Nephron progenitor cell (in vitro differentiated cells): ENCODE measurements at regions not wholly inside any gene's neighbourhood (a gene's known extent, or its start where the extent isn't known, plus 50 kb on each side); places are given as distances from the start of the nearest gene placed in this dataset.

Experiments used
- DNase-seq: peaks from one replicate; pipeline ENCODE4 v3.0.0; 2021
- H3K27ac Mint-ChIP-seq: 2 replicates; pipeline ENCODE4 v1.8.0; 2021; ENCODE audit warnings: mild to moderate bottlenecking, moderate library complexity, mixed read lengths
- H3K27me3 Mint-ChIP-seq: 2 replicates; pipeline ENCODE4 v1.8.0; 2021; ENCODE audit warnings: mild to moderate bottlenecking, low read depth, mixed read lengths; ENCODE audit not compliant: poor library complexity
- H3K36me3 Mint-ChIP-seq: 2 replicates; pipeline ENCODE4 v1.8.0; 2021; ENCODE audit warnings: low read depth, mixed read lengths
- H3K4me1 Mint-ChIP-seq: 2 replicates; pipeline ENCODE4 v1.8.0; 2021; ENCODE audit warnings: mixed read lengths
- H3K4me3 Mint-ChIP-seq: 2 replicates; pipeline ENCODE4 v1.8.0; 2021; ENCODE audit warnings: mild to moderate bottlenecking, moderate library complexity, mixed read lengths
- H3K9me3 Mint-ChIP-seq: 2 replicates; pipeline ENCODE4 v1.8.0; 2021; ENCODE audit warnings: mild to moderate bottlenecking, moderate library complexity, mixed read lengths
- TF ChIP-seq, protein P1 (sequence below): fragments of 200-600 bp; sonication (generic); IDR thresholded peaks from 2 replicates; pipeline ENCODE4 v1.5.0; 2021; ENCODE audit warnings: antibody characterized with exemption

- Mint-ChIP-seq H3K36me3 (no peaks in the 10 kb centered on the region), H3K4me3 (no peak overlapping the region), H3K4me1 (peaks cover 5% of the 10 kb centered on the region), H3K27me3 (no peaks in the 10 kb centered on the region), H3K27ac (no peak overlapping the region), H3K9me3 (peaks cover 12% of the 10 kb centered on the region)
- TF ChIP-seq, protein P1, sequence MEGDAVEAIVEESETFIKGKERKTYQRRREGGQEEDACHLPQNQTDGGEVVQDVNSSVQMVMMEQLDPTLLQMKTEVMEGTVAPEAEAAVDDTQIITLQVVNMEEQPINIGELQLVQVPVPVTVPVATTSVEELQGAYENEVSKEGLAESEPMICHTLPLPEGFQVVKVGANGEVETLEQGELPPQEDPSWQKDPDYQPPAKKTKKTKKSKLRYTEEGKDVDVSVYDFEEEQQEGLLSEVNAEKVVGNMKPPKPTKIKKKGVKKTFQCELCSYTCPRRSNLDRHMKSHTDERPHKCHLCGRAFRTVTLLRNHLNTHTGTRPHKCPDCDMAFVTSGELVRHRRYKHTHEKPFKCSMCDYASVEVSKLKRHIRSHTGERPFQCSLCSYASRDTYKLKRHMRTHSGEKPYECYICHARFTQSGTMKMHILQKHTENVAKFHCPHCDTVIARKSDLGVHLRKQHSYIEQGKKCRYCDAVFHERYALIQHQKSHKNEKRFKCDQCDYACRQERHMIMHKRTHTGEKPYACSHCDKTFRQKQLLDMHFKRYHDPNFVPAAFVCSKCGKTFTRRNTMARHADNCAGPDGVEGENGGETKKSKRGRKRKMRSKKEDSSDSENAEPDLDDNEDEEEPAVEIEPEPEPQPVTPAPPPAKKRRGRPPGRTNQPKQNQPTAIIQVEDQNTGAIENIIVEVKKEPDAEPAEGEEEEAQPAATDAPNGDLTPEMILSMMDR, result no peak
- no peak for DNase-seq
These were observed 549.6 kb downstream of the HTR7 start for GRCh38 chr10:90308223-90308622.

DNA sequence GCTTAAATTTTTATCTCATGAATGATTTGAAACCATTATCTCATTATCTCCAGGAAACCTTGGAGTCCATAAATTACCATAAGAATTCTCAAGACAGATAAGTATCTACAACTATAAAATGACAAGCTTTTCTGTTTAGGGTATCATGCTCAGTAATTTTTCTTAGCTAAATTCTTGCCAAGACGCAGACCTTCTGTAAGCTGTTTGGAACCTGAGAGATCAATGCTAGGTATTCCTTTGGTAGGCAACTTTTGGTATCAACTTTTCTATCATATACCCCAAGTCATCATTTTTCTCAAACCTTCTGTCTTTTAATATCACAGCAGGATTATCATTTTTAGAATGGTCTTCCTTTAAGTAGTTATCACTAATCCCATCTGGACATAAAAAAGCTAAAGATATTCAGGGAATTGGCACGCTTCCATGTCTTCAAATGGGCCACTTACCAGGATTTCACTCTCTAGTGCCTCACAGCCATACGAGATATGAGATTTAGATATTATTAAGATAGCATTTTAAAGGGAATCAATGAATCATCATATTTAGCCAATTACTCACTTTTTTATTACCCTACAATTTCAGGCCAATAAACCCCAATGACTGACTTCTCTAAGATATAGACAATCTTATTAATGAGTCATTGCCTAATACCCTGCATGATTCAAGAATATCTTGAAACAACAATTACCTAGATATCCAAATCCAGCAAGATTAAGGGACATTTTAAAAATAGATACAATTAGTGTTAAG lies 544.1 kb downstream of the HTR7 start:
- H3K36me3 Mint-ChIP-seq, result no peaks in the 10 kb centered on the region
- no peak for DNase-seq
- TF ChIP-seq, protein P1, result no peak
- H3K9me3 Mint-ChIP-seq, result peaks cover 10% of the 10 kb centered on the region
- H3K27ac Mint-ChIP-seq, result no peak overlapping the region
- no peak overlapping the region for H3K4me3 Mint-ChIP-seq
- H3K27me3 Mint-ChIP-seq, result peaks cover 3% of the 10 kb centered on the region
- H3K4me1 Mint-ChIP-seq, result peaks cover 5% of the 10 kb centered on the region

DNA sequence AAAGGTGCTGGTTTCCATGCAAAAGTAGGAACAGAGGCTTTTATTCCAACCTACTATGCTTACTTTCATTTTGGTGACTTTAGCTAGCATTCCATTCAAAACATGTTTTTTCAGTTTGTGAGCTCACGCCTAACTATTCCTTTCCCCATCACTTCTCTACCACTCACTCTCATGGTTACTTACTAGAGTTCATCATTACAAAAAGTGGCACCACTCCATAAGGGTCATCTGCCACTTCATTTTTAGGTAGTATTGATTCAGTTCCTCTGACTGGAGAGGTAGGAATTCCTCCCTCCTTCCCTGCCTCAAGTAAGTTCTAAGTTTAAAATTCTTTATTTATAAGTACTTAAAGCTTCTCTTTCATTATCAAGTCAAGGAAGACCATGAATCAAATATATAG lies 543.1 kb downstream of the HTR7 start:
- Mint-ChIP-seq H3K9me3 (peaks cover under 1% of the 10 kb centered on the region), H3K4me1 (peaks cover 5% of the 10 kb centered on the region), H3K27me3 (peaks cover 3% of the 10 kb centered on the region), H3K4me3 (no peak overlapping the region), H3K27ac (no peak overlapping the region), H3K36me3 (no peaks in the 10 kb centered on the region)
- TF ChIP-seq, protein P1, result no peak
- DNase-seq, result no peak

DNA sequence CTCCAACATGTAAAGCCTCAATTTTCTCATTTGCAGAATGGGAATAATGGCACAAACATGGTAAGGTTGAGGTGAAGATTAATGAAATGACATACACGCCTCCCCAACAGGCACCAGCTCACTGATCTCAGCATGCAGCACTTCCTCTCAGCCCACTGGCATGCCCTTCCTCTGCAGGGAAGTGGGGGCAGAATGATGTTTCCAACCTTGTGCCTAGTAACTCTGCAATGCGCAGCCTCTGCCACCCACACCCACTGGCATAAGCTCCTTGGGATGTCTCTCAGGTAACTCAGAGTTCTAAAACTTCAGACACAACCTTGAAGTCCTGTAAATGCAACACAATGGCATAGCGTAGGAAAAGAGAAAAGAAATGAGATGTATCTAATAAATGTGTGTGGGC lies 540.7 kb downstream of the HTR7 start:
- H3K4me1 Mint-ChIP-seq, result peaks cover 5% of the 10 kb centered on the region
- peaks cover 3% of the 10 kb centered on the region for H3K27me3 Mint-ChIP-seq
- H3K4me3 Mint-ChIP-seq, result no peak overlapping the region
- TF ChIP-seq, protein P1, result no peak
- no peaks in the 10 kb centered on the region for H3K9me3 Mint-ChIP-seq
- H3K27ac Mint-ChIP-seq, result no peak overlapping the region
- no peaks in the 10 kb centered on the region for H3K36me3 Mint-ChIP-seq
- no peak for DNase-seq

- H3K27ac Mint-ChIP-seq, result no peak overlapping the region
- H3K27me3 Mint-ChIP-seq, result peaks cover 3% of the 10 kb centered on the region
- TF ChIP-seq, protein P1, result no peak
- H3K4me1 Mint-ChIP-seq, result no peaks in the 10 kb centered on the region
- H3K36me3 Mint-ChIP-seq, result no peaks in the 10 kb centered on the region
- no peak for DNase-seq
- no peaks in the 10 kb centered on the region for H3K9me3 Mint-ChIP-seq
- no peak overlapping the region for H3K4me3 Mint-ChIP-seq
These were observed 539.2 kb downstream of the HTR7 start for GRCh38 chr10:90318659-90319058.
